A673 (cell line): ENCODE measurements at regions not wholly inside any gene's neighbourhood (a gene's known extent, or its start where the extent isn't known, plus 50 kb on each side); places are given as distances from the start of the nearest gene placed in this dataset.

ENCODE experiments used
- BruUV-seq: library from RNA; stranded (reverse); fragments of 400-500 nt; replicated peaks from 2 replicates; lab custom pipeline; 2021; lab: Mats Ljungman, UMichigan
- CTCF ChIA-PET: fragments of 300-600 bp; sonication (Branson Sonifier 250); formaldehyde crosslinking; loops from one replicate; lab custom pipeline; 2022; ENCODE audit warnings: antibody characterized with exemption; lab: Charles Lee
- POLR2A ChIA-PET: fragments of 300-600 bp; sonication (Branson Sonifier 250); formaldehyde crosslinking; loops from one replicate; lab custom pipeline; 2022; ENCODE audit warnings: antibody characterized with exemption; ENCODE audit not compliant: low non-redundant PET; lab: Charles Lee
- DNase-seq: peaks from one replicate; pipeline ENCODE4 v3.0.0-alpha.2; 2015; ENCODE audit warnings: low spot score
- H3K27ac ChIP-seq: fragments of 200-600 bp; sonication (generic); 2 replicates; pipeline ENCODE4 v1.5.1; 2016; ENCODE audit warnings: mixed run types, low read depth, mild to moderate bottlenecking, mixed read lengths, antibody characterized with exemption, low read length; ENCODE audit not compliant: poor library complexity, severe bottlenecking
- H3K27me3 ChIP-seq: fragments of 200-600 bp; sonication (generic); replicated peaks from 2 replicates; pipeline ENCODE4 v1.6.1; 2017; ENCODE audit warnings: mixed run types, low read depth, mild to moderate bottlenecking, mixed read lengths, antibody characterized with exemption, low read length; ENCODE audit not compliant: insufficient read depth, poor library complexity
- H3K36me3 ChIP-seq: fragments of 200-600 bp; sonication (generic); 2 replicates; pipeline ENCODE4 v1.6.1; 2016; ENCODE audit warnings: mixed run types, mild to moderate bottlenecking, mixed read lengths, antibody characterized with exemption, low read length; ENCODE audit not compliant: insufficient read depth, poor library complexity, severe bottlenecking
- H3K4me1 ChIP-seq: fragments of 200-600 bp; sonication (generic); 2 replicates; pipeline ENCODE4 v1.6.1; 2017; ENCODE audit warnings: mixed run types, mild to moderate bottlenecking, mixed read lengths, antibody characterized with exemption, low read length; ENCODE audit not compliant: insufficient read depth, poor library complexity, severe bottlenecking
- H3K4me3 ChIP-seq: fragments of 200-600 bp; sonication (generic); 2 replicates; pipeline ENCODE4 v1.5.1; 2016; ENCODE audit warnings: low read depth, mixed run types, mild to moderate bottlenecking, mixed read lengths, low read length; ENCODE audit not compliant: poor library complexity, severe bottlenecking
- H3K9me3 ChIP-seq: fragments of 200-600 bp; sonication (generic); 2 replicates; pipeline ENCODE4 v1.6.1; 2016; ENCODE audit warnings: mixed run types, low read depth, mild to moderate bottlenecking, mixed read lengths, antibody characterized with exemption, low read length; ENCODE audit not compliant: poor library complexity, severe bottlenecking
- CTCF ChIP-seq: fragments of 300-800, 200-600 bp; sonication (generic); conservative IDR thresholded peaks from 2 replicates; pipeline ENCODE4 v1.5.1; 2017; ENCODE audit warnings: low read depth, mild to moderate bottlenecking, antibody characterized with exemption, low read length, moderate library complexity, mixed read lengths
- EZH2 ChIP-seq: fragments of 200-600 bp; sonication (generic); IDR thresholded peaks from 2 replicates; pipeline ENCODE4 v1.6.1; 2017; ENCODE audit warnings: borderline replicate concordance, low read depth, mild to moderate bottlenecking, mixed read lengths, antibody characterized with exemption, low read length; ENCODE audit not compliant: poor library complexity, severe bottlenecking
- intact Hi-C: fragments of 100-400 bp; cut with micrococcal nuclease; formaldehyde crosslinking; loops from one replicate; pipeline ENCODE4 v1.10.0; 2022; ENCODE audit not compliant: unreplicated experiment

DNA sequence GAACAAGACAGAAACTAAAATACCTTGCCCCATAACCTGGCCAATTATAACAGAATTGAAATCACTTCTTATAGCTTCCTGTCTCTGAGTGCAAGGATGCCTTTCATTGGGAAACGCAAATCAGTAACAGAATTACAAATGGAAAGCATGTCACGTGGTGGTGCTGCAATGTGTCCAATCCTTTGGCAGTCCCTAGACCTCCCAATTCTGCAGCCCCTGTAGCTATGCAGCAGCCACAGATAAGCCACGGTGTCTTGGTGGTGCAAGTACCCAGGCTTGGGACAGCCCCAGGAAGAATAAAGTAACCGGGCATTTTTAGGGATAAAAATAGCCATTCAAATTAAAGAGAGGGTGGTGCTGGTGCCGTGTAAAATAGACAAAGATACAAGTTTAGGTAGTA is 134.6 kb upstream of the CCN2 start:
- ChIA-PET POLR2A (no interaction called here), CTCF (no interaction called here)
- H3K27me3 ChIP-seq = no peaks in the 10 kb centered on the region
- TF ChIP-seq EZH2 = no peak
- no peak for TF ChIP-seq CTCF
- no peaks in the 10 kb centered on the region for H3K36me3 ChIP-seq
- no TSS peak for BruUV-seq
- H3K4me3 ChIP-seq = no peak overlapping the region
- no peaks in the 10 kb centered on the region for H3K9me3 ChIP-seq
- H3K4me1 ChIP-seq = peaks cover 14% of the 10 kb centered on the region
- intact Hi-C loops = no loop called here
- H3K27ac ChIP-seq = peak overlapping the region; percentile 76
- peak; percentile 48 for DNase-seq

DNA sequence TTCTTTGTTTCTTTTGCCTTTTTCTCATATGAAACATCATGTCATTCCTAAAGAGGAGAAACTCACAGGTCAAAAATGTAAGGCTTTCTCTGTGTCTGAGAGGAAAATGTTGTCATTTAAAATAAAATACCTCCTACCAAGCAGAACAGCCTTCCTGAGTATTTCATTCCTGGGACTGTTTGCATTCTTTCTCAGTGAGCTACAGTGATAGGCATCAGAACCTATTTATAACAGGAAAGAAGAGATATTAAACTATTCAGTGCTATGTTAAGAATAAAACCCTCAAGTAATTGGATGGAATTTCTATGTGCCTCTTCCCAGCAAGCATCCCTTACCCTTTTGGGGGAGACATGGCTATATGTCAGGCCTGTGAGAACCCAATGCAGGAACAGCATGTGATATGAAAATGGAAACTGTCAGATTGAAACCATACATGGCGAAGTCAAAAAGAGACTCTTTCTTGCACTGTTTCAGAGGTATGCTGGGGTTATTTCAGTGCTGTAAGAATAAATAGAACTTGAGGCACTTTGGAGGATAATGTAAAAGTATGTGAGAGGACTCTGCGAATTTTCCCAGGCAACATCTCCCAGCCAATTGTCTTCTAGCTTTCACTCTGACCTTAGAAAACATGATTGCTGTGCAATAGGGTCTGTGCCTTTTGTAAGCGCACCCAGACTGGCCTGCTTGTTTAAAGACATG is 133.8 kb upstream of the CCN2 start:
- H3K4me3 ChIP-seq = no peak overlapping the region
- no peaks in the 10 kb centered on the region for H3K9me3 ChIP-seq
- no TSS peak for BruUV-seq
- TF ChIP-seq EZH2 = no peak
- TF ChIP-seq CTCF = no peak
- H3K27ac ChIP-seq = peak overlapping the region; percentile 76
- no peaks in the 10 kb centered on the region for H3K36me3 ChIP-seq
- no peaks in the 10 kb centered on the region for H3K27me3 ChIP-seq
- intact Hi-C loops = no loop called here
- ChIA-PET CTCF (no interaction called here), POLR2A (no interaction called here)
- DNase-seq = peak; percentile 77
- peaks cover 14% of the 10 kb centered on the region for H3K4me1 ChIP-seq

- no peaks in the 10 kb centered on the region for H3K27me3 ChIP-seq
- no peak overlapping the region for H3K4me3 ChIP-seq
- H3K4me1 ChIP-seq = peaks cover 14% of the 10 kb centered on the region
- no peaks in the 10 kb centered on the region for H3K9me3 ChIP-seq
- H3K36me3 ChIP-seq = no peaks in the 10 kb centered on the region
- BruUV-seq = no TSS peak
- POLR2A ChIA-PET = no interaction called here
- intact Hi-C loops = no loop called here
- CTCF ChIA-PET = no interaction called here
- TF ChIP-seq CTCF (no peak), EZH2 (no peak)
- no peak overlapping the region for H3K27ac ChIP-seq
- no peak for DNase-seq
These were observed 131.2 kb upstream of the CCN2 start for GRCh38 chr6:132082421-132082820.
